Pancreas (tissue), 10 donors: ENCODE measurements at regions not wholly inside any gene's neighbourhood (a gene's known extent, or its start where the extent isn't known, plus 50 kb on each side); places are given as distances from the start of the nearest gene placed in this dataset.
"Not testable (repeated sequence)": the region's sequence is repeated elsewhere in the genome, so short reads cannot be mapped to it uniquely, and the experiment has no call there.

Experiments
- ATAC-seq, 4 donors: fragments of 200-7000 bp; cut with Tn5 transposase; one replicate each; pipeline versions ENCODE4 v1.8.0 to v1.9.1; 2020; ENCODE audit warnings: mild to moderate bottlenecking in 4 of 4, moderate library complexity in 4 of 4
- DNase-seq, 6 donors: peaks; one replicate each; pipeline ENCODE4 v3.0.0-alpha.2; 2020
- FAIRE-seq: peaks from 2 replicates; lab custom pipeline; 2012; peaks lifted over from hg19 to GRCh38; lab: Jason Lieb, UNC
- H3K27ac ChIP-seq, 4 donors: fragments of 200-600 bp; sonication (generic); 1 replicate in 3 of 4; 2 replicates in 1 of 4; pipeline versions ENCODE4 v1.5.0 to v1.8.0; 2020
- H3K27me3 ChIP-seq, 4 donors: fragments of 200-600 bp; one replicate each; pipeline ENCODE4 v1.8.0; 2021
- H3K36me3 ChIP-seq, 3 donors: fragments of 200-600 bp; sonication (generic) in 1 of 3; one replicate each; pipeline versions ENCODE4 v1.5.0 to v1.8.0; 2020 to 2021
- H3K4me1 ChIP-seq, 3 donors: fragments of 200-600 bp; one replicate each; pipeline ENCODE4 v1.8.0; 2021
- H3K4me3 ChIP-seq, 4 donors: fragments of 200-600 bp; sonication (generic) in 2 of 4; one replicate each; pipeline versions ENCODE4 v1.5.0 to v1.8.0; 2020 to 2021
- H3K9me3 ChIP-seq, 4 donors: fragments of 200-600 bp; one replicate each; pipeline ENCODE4 v1.8.0; 2021
- WGBS, 2 donors: extraction: QIAGEN DNeasy Blood & Tissue Kit; methylation state at CpG; one replicate each; pipeline ENCODE4 v1.1.7; 2013; 5-methylcytosine and 5-hydroxymethylcytosine counted together
- intact Hi-C, 3 donors: fragments of 100-400 bp; cut with DNase I; formaldehyde crosslinking; loops; one replicate each; pipeline versions ENCODE4 v1.11.1 to v1.14.2; 2022
- TF ChIP-seq, protein P1 (sequence below), 4 donors: fragments of 200-600 bp; sonication (generic) in 3 of 4; IDR thresholded peaks; one replicate each; pipeline versions ENCODE4 v1.5.0 to v1.8.0; 2021; ENCODE audit warnings: antibody characterized with exemption in 4 of 4
- donor health status: healthy with polysubstance abuse.
- donor health status: DM: no; HTN: no; CAD: no; lungs with moderate emphysema.
- donor health status: DM: no; HTN: no; CAD: no.
- donor health status: control.
- donor health status: control.
- donor health status: Bipolar disorder and iron deficiency.
- donor health status: DM: yes; HTN: yes; CAD: no.
- donor health status: DM: no; HTN: no; CAD: no.
- donor health status: DM: no; HTN: no; CAD: no.
- donor health status: DM: yes; HTN: yes; CAD: no.

DNA sequence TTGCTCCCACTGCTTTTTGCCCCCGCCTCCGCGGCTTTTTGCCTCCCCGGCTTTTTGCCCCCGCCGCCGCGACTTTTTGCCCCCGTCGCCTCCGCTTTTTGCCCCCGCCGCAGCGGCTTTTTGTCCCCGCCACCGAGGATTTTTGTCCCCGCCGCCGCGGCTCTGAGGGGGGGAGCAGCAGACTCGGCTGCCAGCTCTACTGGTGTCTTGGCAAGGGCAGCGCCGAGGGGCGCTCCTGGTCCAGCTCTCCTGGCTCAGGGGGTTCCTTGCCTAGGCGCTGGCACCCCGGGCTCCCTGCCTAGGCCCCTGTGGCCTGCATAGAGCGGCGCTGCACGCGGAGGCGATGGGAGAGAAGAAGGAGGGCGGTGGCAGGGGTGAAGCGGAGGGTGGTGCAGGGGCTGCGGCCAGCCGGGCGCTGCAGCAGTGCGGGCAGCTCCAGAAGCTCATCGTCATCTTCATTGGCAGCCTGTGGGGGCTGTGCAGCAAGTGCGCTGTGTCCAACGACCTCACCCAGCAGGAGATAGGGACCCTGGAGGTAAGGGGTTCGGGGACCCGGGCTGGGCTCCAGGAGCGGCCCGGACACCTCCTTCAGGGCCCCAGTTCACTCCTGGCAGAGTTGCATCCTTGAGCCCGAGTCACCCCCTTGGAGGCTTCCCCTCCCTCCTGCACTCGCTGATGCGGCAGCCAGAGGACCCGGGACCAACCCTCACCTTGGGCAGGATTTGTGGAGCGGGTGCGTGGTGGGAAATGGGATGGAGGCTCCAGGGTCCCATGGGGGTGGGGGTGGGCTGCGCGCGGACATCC lies 642.4 kb downstream of the GOLGA6L6 start:
- WGBS, 2 donors = 59 to 63% methylated on average over 46 to 53 of the region's 53 CpGs
- Histone ChIP-seq H3K9me3 (no peaks in the 10 kb centered on the region), H3K36me3 (no peaks in the 10 kb centered on the region), H3K27ac (no peak overlapping the region), H3K27me3 (no peaks in the 10 kb centered on the region), H3K4me1 (no peaks in the 10 kb centered on the region), H3K4me3 (no peak overlapping the region)
- DNase-seq (peak in 1 of 6 donors; percentile 45), ATAC-seq (no peak), FAIRE-seq (no peak)
- TF ChIP-seq, protein P1, sequence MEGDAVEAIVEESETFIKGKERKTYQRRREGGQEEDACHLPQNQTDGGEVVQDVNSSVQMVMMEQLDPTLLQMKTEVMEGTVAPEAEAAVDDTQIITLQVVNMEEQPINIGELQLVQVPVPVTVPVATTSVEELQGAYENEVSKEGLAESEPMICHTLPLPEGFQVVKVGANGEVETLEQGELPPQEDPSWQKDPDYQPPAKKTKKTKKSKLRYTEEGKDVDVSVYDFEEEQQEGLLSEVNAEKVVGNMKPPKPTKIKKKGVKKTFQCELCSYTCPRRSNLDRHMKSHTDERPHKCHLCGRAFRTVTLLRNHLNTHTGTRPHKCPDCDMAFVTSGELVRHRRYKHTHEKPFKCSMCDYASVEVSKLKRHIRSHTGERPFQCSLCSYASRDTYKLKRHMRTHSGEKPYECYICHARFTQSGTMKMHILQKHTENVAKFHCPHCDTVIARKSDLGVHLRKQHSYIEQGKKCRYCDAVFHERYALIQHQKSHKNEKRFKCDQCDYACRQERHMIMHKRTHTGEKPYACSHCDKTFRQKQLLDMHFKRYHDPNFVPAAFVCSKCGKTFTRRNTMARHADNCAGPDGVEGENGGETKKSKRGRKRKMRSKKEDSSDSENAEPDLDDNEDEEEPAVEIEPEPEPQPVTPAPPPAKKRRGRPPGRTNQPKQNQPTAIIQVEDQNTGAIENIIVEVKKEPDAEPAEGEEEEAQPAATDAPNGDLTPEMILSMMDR (IDR thresholded peaks at IDR 0.05) = no peak
- intact Hi-C loops = no loop called here

DNA sequence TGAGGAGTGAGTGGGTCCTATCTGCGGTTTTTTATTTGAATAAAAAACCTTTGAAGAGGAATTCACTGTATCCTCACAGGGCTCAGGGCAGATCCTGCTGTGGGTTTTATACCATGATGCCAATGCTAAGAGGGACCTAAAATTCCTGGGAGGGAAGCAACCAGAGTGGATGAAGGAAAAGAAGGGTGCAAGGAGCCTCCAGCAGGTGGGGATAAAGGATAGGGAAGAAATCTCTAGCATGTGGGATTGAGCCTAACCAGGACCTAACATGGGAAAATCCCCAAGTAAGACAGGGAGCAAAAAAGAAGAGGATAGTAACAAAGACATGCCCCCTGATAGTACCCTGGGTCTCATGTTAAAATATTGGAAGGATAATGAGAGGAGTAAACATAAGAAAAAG lies 652.8 kb downstream of the GOLGA6L6 start:
- H3K36me3 ChIP-seq, H3K4me3 ChIP-seq, ATAC-seq, H3K4me1 ChIP-seq, H3K27me3 ChIP-seq, FAIRE-seq, DNase-seq, H3K27ac ChIP-seq, intact Hi-C loops, H3K9me3 ChIP-seq: not testable (repeated sequence)
- 54% methylated on average over 1 of the region's 1 CpG; no CpG with 5 or more reads in 1 of the 2 donors for WGBS, 2 donors

DNA sequence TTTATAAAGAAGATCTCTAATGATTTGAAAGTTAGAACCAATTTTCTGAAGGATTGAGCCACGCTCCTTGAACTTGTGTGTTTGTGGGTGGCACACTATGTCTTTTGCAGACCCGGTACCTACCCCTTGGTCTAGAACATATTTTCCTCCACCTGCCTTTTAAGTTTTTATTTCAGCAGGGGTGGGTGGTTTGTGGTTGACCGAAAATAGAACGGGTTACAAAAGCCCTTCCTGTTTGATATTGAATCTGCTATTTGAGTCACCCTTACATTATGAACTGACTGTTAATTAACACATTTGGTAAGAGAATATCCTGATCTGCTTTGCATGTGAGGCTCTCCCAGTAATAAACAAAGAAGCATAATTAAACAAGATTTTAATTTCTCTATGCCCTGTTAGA lies 697.5 kb downstream of the GOLGA6L6 start:
- 48 to 60% methylated on average over 4 of the region's 4 CpGs for whole genome bisulfite sequencing, 2 donors
- DNase-seq, H3K4me1 ChIP-seq, H3K27ac ChIP-seq, intact Hi-C loops, H3K9me3 ChIP-seq, H3K36me3 ChIP-seq, H3K27me3 ChIP-seq, FAIRE-seq, H3K4me3 ChIP-seq, ATAC-seq: not testable (repeated sequence)
